Left cardiac atrium (tissue), 4 donors: ENCODE measurements at regions not wholly inside any gene's neighbourhood (a gene's known extent, or its start where the extent isn't known, plus 50 kb on each side); places are given as distances from the start of the nearest gene placed in this dataset.
"Not testable (repeated sequence)": the region's sequence is repeated elsewhere in the genome, so short reads cannot be mapped to it uniquely, and the experiment has no call there.

Source experiments
- ATAC-seq, 2 donors: fragments of 200-7000 bp; cut with Tn5 transposase; one replicate each; pipeline ENCODE4 v1.9.1; 2020; ENCODE audit warnings: mild to moderate bottlenecking in 2 of 2, moderate library complexity in 2 of 2
- DNase-seq: peaks from one replicate; pipeline ENCODE4 v3.0.0-alpha.2; 2020
- intact Hi-C, 2 donors: fragments of 100-400 bp; cut with DNase I; formaldehyde crosslinking; loops; one replicate each; pipeline versions ENCODE4 v1.14.1 to v1.15.1; 2022 to 2023
- donor health status: DM: no; HTN: yes; CAD: no.
- donor health status: DM: no; HTN: yes; CAD: no; lungs with severe emphysema.
- donor health status: DM: yes; HTN: yes; CAD: no.
- donor health status: Dilated cardiomyopathy.

GRCh38 chrX:31014474-31014873 lies 57.4 kb downstream of the FTHL17 start:
- ATAC-seq, intact Hi-C loops, DNase-seq: not testable (repeated sequence)

- no peak for DNase-seq
- ATAC-seq, result no peak
- intact Hi-C loops, result no loop called here
These were observed 59.3 kb downstream of the FTHL17 start for GRCh38 chrX:31012509-31013025.

- DNase-seq (no peak), ATAC-seq (no peak)
- intact Hi-C loops, result no loop called here
These were observed 64.5 kb downstream of the FTHL17 start for GRCh38 chrX:31007321-31007720.

- ATAC-seq (no peak), DNase-seq (no peak)
- intact Hi-C loops, result no loop called here
These were observed 65.8 kb downstream of the FTHL17 start for GRCh38 chrX:31006027-31006426.

- intact Hi-C loops, result no loop called here
- DNase-seq, result no peak
- ATAC-seq, result no peak
These were observed 74.4 kb downstream of the FTHL17 start for GRCh38 chrX:30997411-30997810.

- no peak for DNase-seq
- intact Hi-C loops, result no loop called here
- ATAC-seq, result no peak
These were observed 76.1 kb downstream of the FTHL17 start for GRCh38 chrX:30995705-30996104.

- intact Hi-C loops, result no loop called here
- no peak for ATAC-seq
- DNase-seq, result no peak
These were observed 76.7 kb downstream of the FTHL17 start for GRCh38 chrX:30995060-30995700.

- ATAC-seq, intact Hi-C loops, DNase-seq: not testable (repeated sequence)
These were observed 77.8 kb downstream of the FTHL17 start for GRCh38 chrX:30994018-30994417.

- DNase-seq (no peak), ATAC-seq (no peak)
- intact Hi-C loops, result no loop called here
These were observed 79.4 kb downstream of the FTHL17 start for GRCh38 chrX:30992381-30992904.

GRCh38 chrX:30990361-30990760 lies 81.5 kb downstream of the FTHL17 start:
- intact Hi-C loops, result no loop called here
- DNase-seq (no peak), ATAC-seq (no peak)

GRCh38 chrX:30982467-30982866 lies 89.4 kb downstream of the FTHL17 start:
- no peak for ATAC-seq
- intact Hi-C loops, result no loop called here
- no peak for DNase-seq

- no peak for DNase-seq
- intact Hi-C loops, result no loop called here
- ATAC-seq, result no peak
These were observed 89.9 kb downstream of the FTHL17 start for GRCh38 chrX:30981968-30982367.

GRCh38 chrX:30979271-30979670 lies 90.2 kb upstream of the TAB3 start:
- ATAC-seq (no peak), DNase-seq (no peak)
- intact Hi-C loops, result no loop called here

GRCh38 chrX:30975467-30975866 lies 86.4 kb upstream of the TAB3 start:
- intact Hi-C loops, result no loop called here
- no peak for DNase-seq
- ATAC-seq, result no peak

- intact Hi-C loops, result no loop called here
- no peak for DNase-seq
- no peak for ATAC-seq
These were observed 84.9 kb upstream of the TAB3 start for GRCh38 chrX:30973784-30974427.

GRCh38 chrX:30971774-30972603 lies 82.9 kb upstream of the TAB3 start:
- DNase-seq (peak; percentile 20), ATAC-seq (peak; percentile 80 to 87)
- intact Hi-C loops, result no loop called here

- ATAC-seq (no peak), DNase-seq (no peak)
- intact Hi-C loops, result no loop called here
These were observed 78.5 kb upstream of the TAB3 start for GRCh38 chrX:30967516-30967915.

GRCh38 chrX:30965767-30966166 lies 76.7 kb upstream of the TAB3 start:
- intact Hi-C loops, result no loop called here
- no peak for ATAC-seq
- DNase-seq, result no peak

- DNase-seq, result no peak
- intact Hi-C loops, result no loop called here
- no peak for ATAC-seq
These were observed 72.5 kb upstream of the TAB3 start for GRCh38 chrX:30961387-30962174.
